Endothelial cell (in vitro differentiated cells): ENCODE measurements at regions not wholly inside any gene's neighbourhood (a gene's known extent, or its start where the extent isn't known, plus 50 kb on each side); places are given as distances from the start of the nearest gene placed in this dataset.
A peak's percentile ranks its signal among the peaks of the same experiment; 100 is the strongest.

Experiments used
- DNase-seq: peaks from one replicate; pipeline ENCODE4 v3.0.0; 2021; ENCODE audit warnings: low spot score
- H3K27ac Mint-ChIP-seq: one replicate; pipeline ENCODE4 v1.8.0; 2021; ENCODE audit warnings: mixed read lengths, inconsistent platforms; ENCODE audit not compliant: unreplicated experiment
- H3K27me3 Mint-ChIP-seq: one replicate; pipeline ENCODE4 v1.8.0; 2021; ENCODE audit warnings: mild to moderate bottlenecking, moderate library complexity, mixed read lengths, inconsistent platforms; ENCODE audit not compliant: unreplicated experiment
- H3K36me3 Mint-ChIP-seq: one replicate; pipeline ENCODE4 v1.8.0; 2021; ENCODE audit warnings: mild to moderate bottlenecking, low read depth, mixed read lengths, inconsistent platforms; ENCODE audit not compliant: unreplicated experiment
- H3K4me1 Mint-ChIP-seq: one replicate; pipeline ENCODE4 v1.8.0; 2021; ENCODE audit warnings: mild to moderate bottlenecking, mixed read lengths, inconsistent platforms; ENCODE audit not compliant: unreplicated experiment
- H3K4me3 Mint-ChIP-seq: one replicate; pipeline ENCODE4 v1.8.0; 2021; ENCODE audit warnings: mild to moderate bottlenecking, mixed read lengths, inconsistent platforms; ENCODE audit not compliant: unreplicated experiment
- H3K9me3 Mint-ChIP-seq: one replicate; pipeline ENCODE4 v1.8.0; 2021; ENCODE audit warnings: mixed read lengths, inconsistent platforms; ENCODE audit not compliant: unreplicated experiment
- CTCF ChIP-seq: fragments of 200-600 bp; sonication (generic); IDR thresholded peaks from one replicate; pipeline ENCODE4 v1.5.0; 2021; ENCODE audit warnings: antibody characterized with exemption; ENCODE audit not compliant: unreplicated experiment

- no peak for TF ChIP-seq CTCF
- peaks cover 1% of the 10 kb centered on the region for H3K27me3 Mint-ChIP-seq
- no peak overlapping the region for H3K4me3 Mint-ChIP-seq
- DNase-seq = no peak
- H3K36me3 Mint-ChIP-seq = no peaks in the 10 kb centered on the region
- peaks cover 4% of the 10 kb centered on the region for H3K4me1 Mint-ChIP-seq
- no peaks in the 10 kb centered on the region for H3K9me3 Mint-ChIP-seq
- no peak overlapping the region for H3K27ac Mint-ChIP-seq
Observed at GRCh38 chr12:91582811-91583210, 400.2 kb upstream of the DCN start.

- Mint-ChIP-seq H3K4me3 (no peak overlapping the region), H3K9me3 (no peaks in the 10 kb centered on the region), H3K36me3 (no peaks in the 10 kb centered on the region), H3K27ac (no peak overlapping the region), H3K4me1 (peaks cover 4% of the 10 kb centered on the region), H3K27me3 (peaks cover 1% of the 10 kb centered on the region)
- DNase-seq = no peak
- TF ChIP-seq CTCF = no peak
Observed at GRCh38 chr12:91579516-91580263, 397.1 kb upstream of the DCN start.

- H3K9me3 Mint-ChIP-seq = no peaks in the 10 kb centered on the region
- peak; percentile 93 for TF ChIP-seq CTCF
- DNase-seq = no peak
- H3K27ac Mint-ChIP-seq = no peak overlapping the region
- peaks cover 1% of the 10 kb centered on the region for H3K27me3 Mint-ChIP-seq
- H3K36me3 Mint-ChIP-seq = no peaks in the 10 kb centered on the region
- H3K4me3 Mint-ChIP-seq = no peak overlapping the region
- peaks cover 4% of the 10 kb centered on the region for H3K4me1 Mint-ChIP-seq
Observed at GRCh38 chr12:91577586-91578539, 395.2 kb upstream of the DCN start.

GRCh38 chr12:91576432-91576831, 393.8 kb upstream of the DCN start:
- Mint-ChIP-seq H3K36me3 (no peaks in the 10 kb centered on the region), H3K4me3 (no peak overlapping the region), H3K4me1 (peaks cover 4% of the 10 kb centered on the region), H3K27ac (no peak overlapping the region), H3K9me3 (no peaks in the 10 kb centered on the region), H3K27me3 (peaks cover 1% of the 10 kb centered on the region)
- DNase-seq = no peak
- TF ChIP-seq CTCF = no peak

- no peak for TF ChIP-seq CTCF
- peaks cover 4% of the 10 kb centered on the region for H3K4me1 Mint-ChIP-seq
Observed at GRCh38 chr12:91575630-91576029, 393.0 kb upstream of the DCN start.

More at GRCh38 chr12:91575630-91576029, 393.0 kb upstream of the DCN start:
- no peaks in the 10 kb centered on the region for H3K36me3 Mint-ChIP-seq
- peaks cover 1% of the 10 kb centered on the region for H3K27me3 Mint-ChIP-seq
- DNase-seq = no peak
- H3K27ac Mint-ChIP-seq = no peak overlapping the region
- H3K9me3 Mint-ChIP-seq = no peaks in the 10 kb centered on the region
- H3K4me3 Mint-ChIP-seq = no peak overlapping the region
